WTC11 (cell line): ENCODE measurements at regions not wholly inside any gene's neighbourhood (a gene's known extent, or its start where the extent isn't known, plus 50 kb on each side); places are given as distances from the start of the nearest gene placed in this dataset.

Experiments used
- ATAC-seq: fragments of 200-7000 bp; cut with Tn5 transposase; 2 replicates; pipeline ENCODE4 v1.10.0; 2021; ENCODE audit warnings: mild to moderate bottlenecking, moderate library complexity
- CTCF ChIA-PET: fragments of 300-600 bp; sonication (Branson Sonifier 250); formaldehyde crosslinking; loops from one replicate; lab custom pipeline; 2021; ENCODE audit warnings: antibody characterized with exemption; lab: Charles Lee
- POLR2A ChIA-PET: fragments of 350-600 bp; sonication (Branson Sonifier 250); formaldehyde crosslinking; loops from one replicate; lab custom pipeline; 2021; ENCODE audit warnings: antibody characterized with exemption; lab: Charles Lee
- DNase-seq: peaks from one replicate; pipeline ENCODE4 v3.0.0; 2021; ENCODE audit warnings: low spot score
- H3K27ac Mint-ChIP-seq: 2 replicates; pipeline ENCODE4 v1.8.0; 2021; ENCODE audit warnings: mixed read lengths
- H3K27me3 Mint-ChIP-seq: 2 replicates; pipeline ENCODE4 v1.8.0; 2021; ENCODE audit warnings: low read depth, mild to moderate bottlenecking, moderate library complexity, mixed read lengths
- H3K36me3 Mint-ChIP-seq: 2 replicates; pipeline ENCODE4 v1.8.0; 2021; ENCODE audit warnings: mixed read lengths
- H3K4me1 Mint-ChIP-seq: 2 replicates; pipeline ENCODE4 v1.8.0; 2022; ENCODE audit warnings: mixed read lengths
- H3K4me3 Mint-ChIP-seq: 2 replicates; pipeline ENCODE4 v1.8.0; 2021; ENCODE audit warnings: mild to moderate bottlenecking, moderate library complexity, mixed read lengths
- H3K9me3 Mint-ChIP-seq: 2 replicates; pipeline ENCODE4 v1.8.0; 2021; ENCODE audit warnings: mixed read lengths
- CDX4 ChIP-seq: fragments of 250-450 bp; sonication (Bioruptor Pico); IDR thresholded peaks from 2 replicates; pipeline ENCODE4 v1.9.0; 2021; ENCODE audit warnings: moderate library complexity, mild to moderate bottlenecking, inconsistent platforms, borderline replicate concordance
- NFATC4 ChIP-seq: fragments of 250-450 bp; sonication (Bioruptor Pico); IDR thresholded peaks from 2 replicates; pipeline ENCODE4 v1.9.0; 2021; ENCODE audit warnings: mild to moderate bottlenecking
- NFE2L1 ChIP-seq: sonication (generic); formaldehyde crosslinking; IDR thresholded peaks from 2 replicates; pipeline ENCODE4 v1.8.1; 2023; ENCODE audit warnings: missing genetic modification reagents
- PRDM15 ChIP-seq: sonication (generic); formaldehyde crosslinking; IDR thresholded peaks from 2 replicates; pipeline ENCODE4 v1.8.0; 2022; ENCODE audit warnings: missing genetic modification reagents
- SMAD3 ChIP-seq: sonication (generic); formaldehyde crosslinking; IDR thresholded peaks from 2 replicates; pipeline ENCODE4 v1.8.0; 2022; ENCODE audit warnings: missing genetic modification reagents, mild to moderate bottlenecking, borderline replicate concordance
- STAT6 ChIP-seq: sonication (generic); formaldehyde crosslinking; conservative IDR thresholded peaks from 2 replicates; pipeline ENCODE4 v1.8.1; 2023; ENCODE audit warnings: mild to moderate bottlenecking, low read depth, missing genetic modification reagents, moderate library complexity
- TCF7 ChIP-seq: sonication (generic); formaldehyde crosslinking; IDR thresholded peaks from 2 replicates; pipeline ENCODE4 v1.8.0; 2022; ENCODE audit warnings: mild to moderate bottlenecking, low read depth, missing genetic modification reagents, moderate library complexity
- ZNF138 ChIP-seq: sonication (generic); formaldehyde crosslinking; conservative IDR thresholded peaks from 2 replicates; pipeline ENCODE4 v1.8.1; 2022; ENCODE audit warnings: mild to moderate bottlenecking, moderate library complexity, missing genetic modification reagents
- ZNF317 ChIP-seq: sonication (generic); formaldehyde crosslinking; IDR thresholded peaks from 2 replicates; pipeline ENCODE4 v1.8.1; 2023; ENCODE audit warnings: low read depth, mild to moderate bottlenecking, moderate library complexity, missing genetic modification reagents, borderline replicate concordance
- ZNF671 ChIP-seq: fragments of 250-450 bp; sonication (Bioruptor Pico); IDR thresholded peaks from 2 replicates; pipeline ENCODE4 v1.8.0; 2021; ENCODE audit warnings: mild to moderate bottlenecking
- TF ChIP-seq, protein P1 (sequence below): sonication (generic); formaldehyde crosslinking; IDR thresholded peaks from 2 replicates; pipeline ENCODE4 v1.8.1; 2023; ENCODE audit warnings: mild to moderate bottlenecking, missing genetic modification reagents
- TF ChIP-seq, protein P2 (sequence below): fragments of 250-450 bp; sonication (Bioruptor Pico); IDR thresholded peaks from 2 replicates; pipeline ENCODE4 v1.9.0; 2021; ENCODE audit warnings: mild to moderate bottlenecking, borderline replicate concordance
- TF ChIP-seq, protein P3 (sequence below): fragments of 250-450 bp; sonication (Bioruptor Pico); conservative IDR thresholded peaks from 2 replicates; pipeline ENCODE4 v1.9.0; 2021; ENCODE audit warnings: mild to moderate bottlenecking
- TF ChIP-seq, protein P4 (sequence below): sonication (generic); formaldehyde crosslinking; IDR thresholded peaks from 2 replicates; pipeline ENCODE4 v1.8.1; 2023; ENCODE audit warnings: mild to moderate bottlenecking, missing genetic modification reagents, moderate library complexity
- TF ChIP-seq, protein P5 (sequence below): fragments of 250-450 bp; sonication (Bioruptor Pico); IDR thresholded peaks from 2 replicates; pipeline ENCODE4 v1.8.0; 2021; ENCODE audit warnings: mild to moderate bottlenecking

DNA sequence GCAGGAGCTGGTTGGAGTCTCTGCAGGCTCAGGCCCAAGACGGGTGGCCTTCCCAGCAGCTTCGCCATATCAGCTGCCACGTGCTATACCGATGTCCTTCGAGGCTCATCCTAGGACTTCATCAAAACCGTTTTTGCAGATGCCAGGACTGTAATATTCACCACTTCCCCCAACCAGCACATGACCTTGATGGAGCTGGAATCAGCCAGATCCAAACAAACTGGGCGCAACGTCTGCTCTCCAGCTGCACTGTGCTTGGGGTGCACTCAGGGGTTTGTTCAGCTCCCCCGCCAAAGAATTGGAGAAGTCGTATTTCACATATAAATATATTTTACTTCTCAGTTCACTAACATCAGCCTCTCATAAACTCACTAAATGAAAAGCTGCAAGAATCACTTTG lies 149.5 kb upstream of the DIO3 start (continued):
- TF ChIP-seq PRDM15 (CRISPR knock-in tag) (no peak), ZNF671 (CRISPR knock-in tag) (no peak), NFATC4 (CRISPR knock-in tag) (no peak), ZNF138 (no peak)
- TF ChIP-seq, protein P1, sequence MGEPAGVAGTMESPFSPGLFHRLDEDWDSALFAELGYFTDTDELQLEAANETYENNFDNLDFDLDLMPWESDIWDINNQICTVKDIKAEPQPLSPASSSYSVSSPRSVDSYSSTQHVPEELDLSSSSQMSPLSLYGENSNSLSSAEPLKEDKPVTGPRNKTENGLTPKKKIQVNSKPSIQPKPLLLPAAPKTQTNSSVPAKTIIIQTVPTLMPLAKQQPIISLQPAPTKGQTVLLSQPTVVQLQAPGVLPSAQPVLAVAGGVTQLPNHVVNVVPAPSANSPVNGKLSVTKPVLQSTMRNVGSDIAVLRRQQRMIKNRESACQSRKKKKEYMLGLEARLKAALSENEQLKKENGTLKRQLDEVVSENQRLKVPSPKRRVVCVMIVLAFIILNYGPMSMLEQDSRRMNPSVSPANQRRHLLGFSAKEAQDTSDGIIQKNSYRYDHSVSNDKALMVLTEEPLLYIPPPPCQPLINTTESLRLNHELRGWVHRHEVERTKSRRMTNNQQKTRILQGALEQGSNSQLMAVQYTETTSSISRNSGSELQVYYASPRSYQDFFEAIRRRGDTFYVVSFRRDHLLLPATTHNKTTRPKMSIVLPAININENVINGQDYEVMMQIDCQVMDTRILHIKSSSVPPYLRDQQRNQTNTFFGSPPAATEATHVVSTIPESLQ (CRISPR knock-in tag), result no peak

- Mint-ChIP-seq H3K4me1 (peaks cover 9% of the 10 kb centered on the region), H3K36me3 (no peaks in the 10 kb centered on the region), H3K27ac (no peak overlapping the region), H3K9me3 (peaks cover 3% of the 10 kb centered on the region), H3K4me3 (no peak overlapping the region), H3K27me3 (no peaks in the 10 kb centered on the region)
- no peak for DNase-seq
- no peak for ATAC-seq
- CTCF ChIA-PET, result no interaction called here
- POLR2A ChIA-PET, result no interaction called here
- TF ChIP-seq, protein P2, sequence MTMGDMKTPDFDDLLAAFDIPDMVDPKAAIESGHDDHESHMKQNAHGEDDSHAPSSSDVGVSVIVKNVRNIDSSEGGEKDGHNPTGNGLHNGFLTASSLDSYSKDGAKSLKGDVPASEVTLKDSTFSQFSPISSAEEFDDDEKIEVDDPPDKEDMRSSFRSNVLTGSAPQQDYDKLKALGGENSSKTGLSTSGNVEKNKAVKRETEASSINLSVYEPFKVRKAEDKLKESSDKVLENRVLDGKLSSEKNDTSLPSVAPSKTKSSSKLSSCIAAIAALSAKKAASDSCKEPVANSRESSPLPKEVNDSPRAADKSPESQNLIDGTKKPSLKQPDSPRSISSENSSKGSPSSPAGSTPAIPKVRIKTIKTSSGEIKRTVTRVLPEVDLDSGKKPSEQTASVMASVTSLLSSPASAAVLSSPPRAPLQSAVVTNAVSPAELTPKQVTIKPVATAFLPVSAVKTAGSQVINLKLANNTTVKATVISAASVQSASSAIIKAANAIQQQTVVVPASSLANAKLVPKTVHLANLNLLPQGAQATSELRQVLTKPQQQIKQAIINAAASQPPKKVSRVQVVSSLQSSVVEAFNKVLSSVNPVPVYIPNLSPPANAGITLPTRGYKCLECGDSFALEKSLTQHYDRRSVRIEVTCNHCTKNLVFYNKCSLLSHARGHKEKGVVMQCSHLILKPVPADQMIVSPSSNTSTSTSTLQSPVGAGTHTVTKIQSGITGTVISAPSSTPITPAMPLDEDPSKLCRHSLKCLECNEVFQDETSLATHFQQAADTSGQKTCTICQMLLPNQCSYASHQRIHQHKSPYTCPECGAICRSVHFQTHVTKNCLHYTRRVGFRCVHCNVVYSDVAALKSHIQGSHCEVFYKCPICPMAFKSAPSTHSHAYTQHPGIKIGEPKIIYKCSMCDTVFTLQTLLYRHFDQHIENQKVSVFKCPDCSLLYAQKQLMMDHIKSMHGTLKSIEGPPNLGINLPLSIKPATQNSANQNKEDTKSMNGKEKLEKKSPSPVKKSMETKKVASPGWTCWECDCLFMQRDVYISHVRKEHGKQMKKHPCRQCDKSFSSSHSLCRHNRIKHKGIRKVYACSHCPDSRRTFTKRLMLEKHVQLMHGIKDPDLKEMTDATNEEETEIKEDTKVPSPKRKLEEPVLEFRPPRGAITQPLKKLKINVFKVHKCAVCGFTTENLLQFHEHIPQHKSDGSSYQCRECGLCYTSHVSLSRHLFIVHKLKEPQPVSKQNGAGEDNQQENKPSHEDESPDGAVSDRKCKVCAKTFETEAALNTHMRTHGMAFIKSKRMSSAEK (CRISPR knock-in tag), result no peak
- no peak for TF ChIP-seq SMAD3
- TF ChIP-seq, protein P3, sequence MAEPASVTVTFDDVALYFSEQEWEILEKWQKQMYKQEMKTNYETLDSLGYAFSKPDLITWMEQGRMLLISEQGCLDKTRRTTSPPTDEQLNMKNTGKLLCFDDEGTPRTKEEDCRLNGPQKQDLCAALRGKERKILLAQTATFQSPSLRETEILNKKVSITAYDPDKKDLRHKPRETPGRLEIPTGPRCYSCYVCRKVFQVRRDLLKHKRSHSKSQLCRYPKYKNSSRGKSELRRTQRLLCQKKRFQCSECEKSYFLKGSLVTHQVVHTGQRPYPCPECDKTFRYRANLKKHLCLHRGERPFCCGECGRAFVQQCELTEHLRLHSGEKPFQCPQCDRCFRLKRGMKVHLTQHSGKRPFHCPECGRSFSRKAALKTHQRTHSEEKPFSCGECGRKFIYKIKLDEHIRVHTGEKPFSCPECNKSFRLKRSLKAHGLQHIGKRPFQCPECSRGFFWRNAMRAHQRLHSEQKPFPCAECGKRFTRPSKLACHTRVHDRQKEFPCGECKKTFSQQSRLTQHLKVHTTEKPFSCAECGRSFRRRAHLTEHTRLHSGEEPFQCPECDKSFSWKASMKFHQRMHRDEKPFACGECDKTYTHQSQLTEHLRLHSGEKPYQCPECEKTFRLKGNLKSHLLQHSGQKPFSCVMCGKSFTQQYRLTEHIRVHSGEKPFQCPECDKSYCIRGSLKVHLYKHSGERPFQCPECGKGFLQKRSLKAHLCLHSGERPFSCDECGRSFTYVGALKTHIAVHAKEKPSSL (CRISPR knock-in tag), result no peak
- no peak for TF ChIP-seq ZNF138
- TF ChIP-seq, protein P4, sequence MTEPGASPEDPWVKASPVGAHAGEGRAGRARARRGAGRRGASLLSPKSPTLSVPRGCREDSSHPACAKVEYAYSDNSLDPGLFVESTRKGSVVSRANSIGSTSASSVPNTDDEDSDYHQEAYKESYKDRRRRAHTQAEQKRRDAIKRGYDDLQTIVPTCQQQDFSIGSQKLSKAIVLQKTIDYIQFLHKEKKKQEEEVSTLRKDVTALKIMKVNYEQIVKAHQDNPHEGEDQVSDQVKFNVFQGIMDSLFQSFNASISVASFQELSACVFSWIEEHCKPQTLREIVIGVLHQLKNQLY (CRISPR knock-in tag), result no peak
- TF ChIP-seq TCF7 (CRISPR knock-in tag), result no peak
- no peak for TF ChIP-seq STAT6 (CRISPR knock-in tag)
- TF ChIP-seq NFE2L1 (CRISPR knock-in tag), result no peak
- no peak for TF ChIP-seq ZNF317 (CRISPR knock-in tag)
- no peak for TF ChIP-seq CDX4
- TF ChIP-seq, protein P5, sequence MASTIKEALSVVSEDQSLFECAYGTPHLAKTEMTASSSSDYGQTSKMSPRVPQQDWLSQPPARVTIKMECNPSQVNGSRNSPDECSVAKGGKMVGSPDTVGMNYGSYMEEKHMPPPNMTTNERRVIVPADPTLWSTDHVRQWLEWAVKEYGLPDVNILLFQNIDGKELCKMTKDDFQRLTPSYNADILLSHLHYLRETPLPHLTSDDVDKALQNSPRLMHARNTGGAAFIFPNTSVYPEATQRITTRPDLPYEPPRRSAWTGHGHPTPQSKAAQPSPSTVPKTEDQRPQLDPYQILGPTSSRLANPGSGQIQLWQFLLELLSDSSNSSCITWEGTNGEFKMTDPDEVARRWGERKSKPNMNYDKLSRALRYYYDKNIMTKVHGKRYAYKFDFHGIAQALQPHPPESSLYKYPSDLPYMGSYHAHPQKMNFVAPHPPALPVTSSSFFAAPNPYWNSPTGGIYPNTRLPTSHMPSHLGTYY (CRISPR knock-in tag), result no peak
Measured at GRCh38 chr14:101412739-101413138, 148.6 kb upstream of the DIO3 start.
